BJ (cell line): ENCODE measurements at regions not wholly inside any gene's neighbourhood (a gene's known extent, or its start where the extent isn't known, plus 50 kb on each side); places are given as distances from the start of the nearest gene placed in this dataset.

Source experiments
- CTCF ChIA-PET: fragments of 350-600 bp; formaldehyde crosslinking; extraction: SDS; loops from one replicate; lab custom pipeline; 2021; ENCODE audit warnings: antibody characterized with exemption, inconsistent platforms; lab: Yijun Ruan, JAX
- POLR2A ChIA-PET: fragments of 300-600 bp; sonication (Branson Sonifier 250); formaldehyde crosslinking; extraction: SDS; loops from one replicate; lab custom pipeline; 2021; ENCODE audit warnings: antibody characterized with exemption; lab: Charles Lee
- DNase-seq: peaks from one replicate; pipeline ENCODE4 v3.0.0-alpha.2; 2011; ENCODE audit warnings: low read depth
- H3K27me3 ChIP-seq: 2 replicates; pipeline ENCODE4 v1.6.0; 2011; ENCODE audit warnings: low read length; ENCODE audit not compliant: control insufficient read depth, insufficient read depth
- H3K36me3 ChIP-seq: 2 replicates; pipeline ENCODE4 v1.5.1; 2011; ENCODE audit warnings: low read length; ENCODE audit not compliant: control insufficient read depth, insufficient read depth
- H3K4me3 ChIP-seq: 2 replicates; pipeline ENCODE4 v1.5.1; 2011; ENCODE audit warnings: low read depth, mild to moderate bottlenecking, control low read depth, low read length
- TF ChIP-seq, protein P1 (sequence below): IDR thresholded peaks from 2 replicates; pipeline ENCODE4 v1.5.1; 2011; ENCODE audit warnings: low read depth, mild to moderate bottlenecking, control low read depth, inconsistent platforms, low read length, moderate library complexity; ENCODE audit not compliant: insufficient read depth

DNA sequence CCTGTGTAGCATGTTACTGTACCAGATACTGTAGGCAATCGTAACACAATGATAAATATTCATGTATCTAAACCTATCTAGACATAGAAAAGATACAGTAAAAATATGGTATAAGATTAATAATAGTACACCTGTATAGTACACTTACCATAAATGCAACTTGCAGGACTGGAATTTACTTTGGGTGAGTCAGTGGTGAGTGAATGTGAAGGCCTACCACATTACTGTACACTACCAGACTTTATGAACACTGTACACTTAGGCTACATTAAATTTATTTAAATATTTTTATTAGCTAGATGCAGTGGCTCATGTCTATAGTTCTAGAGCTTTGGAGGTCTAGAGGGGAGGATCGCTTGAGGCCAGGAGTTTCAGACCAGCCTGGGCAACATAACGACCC, 186.6 kb upstream of the ROPN1 start:
- Histone ChIP-seq H3K36me3 (no peaks in the 10 kb centered on the region), H3K4me3 (no peak overlapping the region), H3K27me3 (no peaks in the 10 kb centered on the region)
- TF ChIP-seq, protein P1, sequence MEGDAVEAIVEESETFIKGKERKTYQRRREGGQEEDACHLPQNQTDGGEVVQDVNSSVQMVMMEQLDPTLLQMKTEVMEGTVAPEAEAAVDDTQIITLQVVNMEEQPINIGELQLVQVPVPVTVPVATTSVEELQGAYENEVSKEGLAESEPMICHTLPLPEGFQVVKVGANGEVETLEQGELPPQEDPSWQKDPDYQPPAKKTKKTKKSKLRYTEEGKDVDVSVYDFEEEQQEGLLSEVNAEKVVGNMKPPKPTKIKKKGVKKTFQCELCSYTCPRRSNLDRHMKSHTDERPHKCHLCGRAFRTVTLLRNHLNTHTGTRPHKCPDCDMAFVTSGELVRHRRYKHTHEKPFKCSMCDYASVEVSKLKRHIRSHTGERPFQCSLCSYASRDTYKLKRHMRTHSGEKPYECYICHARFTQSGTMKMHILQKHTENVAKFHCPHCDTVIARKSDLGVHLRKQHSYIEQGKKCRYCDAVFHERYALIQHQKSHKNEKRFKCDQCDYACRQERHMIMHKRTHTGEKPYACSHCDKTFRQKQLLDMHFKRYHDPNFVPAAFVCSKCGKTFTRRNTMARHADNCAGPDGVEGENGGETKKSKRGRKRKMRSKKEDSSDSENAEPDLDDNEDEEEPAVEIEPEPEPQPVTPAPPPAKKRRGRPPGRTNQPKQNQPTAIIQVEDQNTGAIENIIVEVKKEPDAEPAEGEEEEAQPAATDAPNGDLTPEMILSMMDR: no peak
- CTCF ChIA-PET: no interaction called here
- POLR2A ChIA-PET: interaction anchor here (0.5 kb wide), 1 partner anchor 31 kb away, joined by 3 read pairs; no protein-coding TSS in a partner anchor
- DNase-seq: no peak

DNA sequence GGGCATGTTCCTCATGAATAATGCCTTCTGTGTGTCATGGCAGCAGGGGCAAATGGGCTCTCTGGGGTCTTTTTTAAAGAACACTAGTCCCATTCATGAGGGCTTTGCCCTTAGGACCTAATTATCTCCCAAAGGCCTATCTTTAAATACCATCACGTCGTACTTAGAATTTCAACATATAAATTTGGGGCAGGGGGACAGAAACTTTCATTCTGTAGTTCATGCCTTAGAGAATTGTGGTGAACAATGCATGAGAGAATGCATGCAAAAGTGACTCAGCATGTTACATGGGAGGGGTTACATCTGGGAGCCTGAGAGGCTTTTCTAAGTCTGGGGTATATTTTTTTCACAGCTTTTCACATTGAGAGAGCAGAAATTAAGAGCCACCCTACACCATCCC, 208.5 kb upstream of the ROPN1 start:
- ChIA-PET POLR2A (no interaction called here), CTCF (no interaction called here)
- Histone ChIP-seq H3K27me3 (peaks cover 2% of the 10 kb centered on the region), H3K36me3 (no peaks in the 10 kb centered on the region), H3K4me3 (no peak overlapping the region)
- DNase-seq: no peak
- TF ChIP-seq, protein P1: no peak

DNA sequence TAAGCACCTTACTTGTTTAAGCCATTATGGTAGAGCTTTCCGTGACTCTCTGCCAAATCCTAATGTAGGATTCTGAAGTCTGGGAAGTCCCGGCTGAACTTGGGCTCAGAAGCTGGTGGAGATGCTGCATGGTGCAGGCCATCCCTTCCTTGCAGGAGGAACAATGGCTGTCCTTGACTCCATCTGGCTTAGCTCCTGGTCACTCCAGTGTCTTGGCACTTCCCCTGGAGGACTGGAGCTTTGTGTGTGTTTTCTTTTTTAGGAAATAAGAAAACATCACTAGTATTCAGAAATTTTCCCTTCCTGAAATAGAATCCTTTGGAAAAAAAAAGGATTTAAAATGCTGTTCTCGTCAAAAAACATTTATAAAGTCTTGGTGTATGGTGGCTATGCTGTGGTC, 209.3 kb upstream of the ROPN1 start:
- POLR2A ChIA-PET: no interaction called here
- Histone ChIP-seq H3K27me3 (peaks cover 2% of the 10 kb centered on the region), H3K4me3 (no peak overlapping the region), H3K36me3 (no peaks in the 10 kb centered on the region)
- TF ChIP-seq, protein P1: no peak
- CTCF ChIA-PET: no interaction called here
- DNase-seq: no peak

DNA sequence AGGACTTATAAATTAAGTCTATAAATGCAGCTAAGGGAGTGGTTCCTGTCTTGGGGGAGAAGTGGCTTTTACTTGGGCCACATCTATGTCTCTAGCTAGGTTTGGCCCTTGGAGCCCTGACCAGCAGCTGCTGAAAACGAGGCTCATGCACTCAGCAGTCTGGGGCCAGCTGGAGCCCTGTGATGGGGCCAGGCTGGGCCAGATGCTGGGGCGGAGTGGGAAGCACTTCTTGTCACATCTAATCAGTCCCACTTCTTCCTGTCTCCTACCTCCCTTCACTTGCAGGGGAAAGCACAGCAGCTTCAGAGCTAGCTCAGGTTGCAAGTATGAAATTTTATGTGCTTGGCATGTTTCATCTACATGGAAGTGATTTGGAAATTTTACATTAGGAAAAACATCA, 209.9 kb upstream of the ROPN1 start:
- ChIA-PET POLR2A (no interaction called here), CTCF (no interaction called here)
- no peaks in the 10 kb centered on the region for H3K36me3 ChIP-seq
- DNase-seq: no peak
- TF ChIP-seq, protein P1: no peak
- H3K4me3 ChIP-seq: no peak overlapping the region
- H3K27me3 ChIP-seq: peaks cover 2% of the 10 kb centered on the region

DNA sequence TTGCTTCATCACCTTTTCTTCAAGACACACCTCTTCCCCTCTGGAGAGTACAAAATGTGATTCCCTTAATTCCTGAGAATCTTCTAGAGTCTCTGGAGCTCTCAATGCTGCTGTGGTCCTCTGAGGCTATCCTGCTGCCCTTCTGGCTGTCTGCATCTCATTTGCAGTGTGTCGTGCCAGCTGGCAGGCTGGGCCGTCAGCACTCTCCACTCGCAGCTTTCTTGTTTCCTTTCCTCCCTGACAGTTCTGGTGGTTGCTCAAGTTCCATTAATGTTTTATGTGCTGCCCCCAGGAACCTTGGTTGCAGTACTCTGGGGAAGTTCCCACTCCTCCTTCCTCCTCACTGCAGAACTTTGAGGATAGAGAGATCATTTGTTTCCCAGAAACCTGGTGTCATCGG, 210.8 kb upstream of the ROPN1 start:
- Histone ChIP-seq H3K4me3 (no peak overlapping the region), H3K36me3 (no peaks in the 10 kb centered on the region), H3K27me3 (peaks cover 2% of the 10 kb centered on the region)
- no peak for DNase-seq
- CTCF ChIA-PET: interaction anchor here (0.6 kb wide), 1 partner anchor 8 kb away, joined by 3 read pairs; no protein-coding TSS in a partner anchor
- POLR2A ChIA-PET: interaction anchor here (0.6 kb wide), 1 partner anchor 13 kb away, joined by 10 read pairs; no protein-coding TSS in a partner anchor
- TF ChIP-seq, protein P1: no peak
